SW 1271 (cell line): ENCODE measurements at regions not wholly inside any gene's neighbourhood (a gene's known extent, or its start where the extent isn't known, plus 50 kb on each side); places are given as distances from the start of the nearest gene placed in this dataset.

Experiments used
- DNase-seq, 2 experiments: peaks; one replicate each; lab custom pipeline; 2025; lab: John Stamatoyannopoulos, UW

- no peak for DNase-seq
Observed at GRCh38 chr3:59299561-59299960, 249.7 kb upstream of the CFAP20DC start.

GRCh38 chr3:59290358-59290757, 240.5 kb upstream of the CFAP20DC start:
- no peak for DNase-seq

- DNase-seq: no peak
Observed at GRCh38 chr3:59289831-59290230, 240.0 kb upstream of the CFAP20DC start.

GRCh38 chr3:59288951-59289350, 239.1 kb upstream of the CFAP20DC start:
- no peak for DNase-seq

GRCh38 chr3:59286791-59287531, 237.1 kb upstream of the CFAP20DC start:
- no peak for DNase-seq

GRCh38 chr3:59285560-59285959, 235.7 kb upstream of the CFAP20DC start:
- no peak for DNase-seq

- no peak for DNase-seq
Observed at GRCh38 chr3:59284926-59285325, 235.1 kb upstream of the CFAP20DC start.

- no peak for DNase-seq
Observed at GRCh38 chr3:59280113-59280512, 230.3 kb upstream of the CFAP20DC start.

- no peak for DNase-seq
Observed at GRCh38 chr3:59277816-59278215, 228.0 kb upstream of the CFAP20DC start.

- no peak for DNase-seq
Observed at GRCh38 chr3:59277201-59277600, 227.4 kb upstream of the CFAP20DC start.

- DNase-seq: no peak
Observed at GRCh38 chr3:59273976-59274375, 224.2 kb upstream of the CFAP20DC start.

- no peak for DNase-seq
Observed at GRCh38 chr3:59271971-59272370, 222.1 kb upstream of the CFAP20DC start.

- DNase-seq: no peak
Observed at GRCh38 chr3:59270921-59271320, 221.1 kb upstream of the CFAP20DC start.

GRCh38 chr3:59270209-59270608, 220.4 kb upstream of the CFAP20DC start:
- DNase-seq: no peak

- DNase-seq: no peak
Observed at GRCh38 chr3:59268170-59268569, 218.3 kb upstream of the CFAP20DC start.

- DNase-seq: no peak
Observed at GRCh38 chr3:59267021-59267420, 217.2 kb upstream of the CFAP20DC start.

GRCh38 chr3:59266551-59266950, 216.7 kb upstream of the CFAP20DC start:
- DNase-seq: no peak

GRCh38 chr3:59265566-59265965, 215.7 kb upstream of the CFAP20DC start:
- DNase-seq: no peak

GRCh38 chr3:59264366-59264765, 214.5 kb upstream of the CFAP20DC start:
- DNase-seq: no peak

GRCh38 chr3:59263152-59263551, 213.3 kb upstream of the CFAP20DC start:
- no peak for DNase-seq

- no peak for DNase-seq
Observed at GRCh38 chr3:59262076-59262498, 212.3 kb upstream of the CFAP20DC start.

- no peak for DNase-seq
Observed at GRCh38 chr3:59261009-59261408, 211.2 kb upstream of the CFAP20DC start.

GRCh38 chr3:59258550-59259260, 208.9 kb upstream of the CFAP20DC start:
- DNase-seq: no peak

- DNase-seq: no peak
Observed at GRCh38 chr3:59257506-59257905, 207.7 kb upstream of the CFAP20DC start.
